Smooth muscle cell (in vitro differentiated cells): ENCODE measurements at regions not wholly inside any gene's neighbourhood (a gene's known extent, or its start where the extent isn't known, plus 50 kb on each side); places are given as distances from the start of the nearest gene placed in this dataset.

Experiments used
- DNase-seq: peaks from one replicate; lab custom pipeline; 2025; ENCODE audit not compliant: unreplicated experiment; lab: John Stamatoyannopoulos, UW
- H2AFZ ChIP-seq: fragments of 200-600 bp; sonication (generic); 2 replicates; pipeline ENCODE4 v1.6.0; 2016; ENCODE audit warnings: antibody characterized with exemption, low read depth, mild to moderate bottlenecking
- H3F3A ChIP-seq: fragments of 200-600 bp; sonication (generic); 2 replicates; pipeline ENCODE4 v1.6.0; 2017; ENCODE audit warnings: antibody characterized with exemption, low read depth
- H3K27ac ChIP-seq: fragments of 200-600 bp; sonication (generic); 2 replicates; pipeline ENCODE4 v1.5.1; 2016; ENCODE audit warnings: low read depth, mild to moderate bottlenecking
- H3K27me3 ChIP-seq: fragments of 200-600 bp; sonication (generic); 2 replicates; pipeline ENCODE4 v1.6.1; 2016; ENCODE audit warnings: low read depth, mild to moderate bottlenecking
- H3K36me3 ChIP-seq: fragments of 200-600 bp; sonication (generic); 2 replicates; pipeline ENCODE4 v1.5.1; 2016; ENCODE audit warnings: low read depth
- H3K4me1 ChIP-seq: fragments of 200-600 bp; sonication (generic); 2 replicates; pipeline ENCODE4 v1.5.1; 2016; ENCODE audit warnings: low read depth
- H3K4me2 ChIP-seq: fragments of 200-600 bp; sonication (generic); 2 replicates; pipeline ENCODE4 v1.6.0; 2016; ENCODE audit warnings: mild to moderate bottlenecking
- H3K4me3 ChIP-seq: fragments of 200-600 bp; sonication (generic); 2 replicates; pipeline ENCODE4 v1.5.1; 2016; ENCODE audit warnings: mild to moderate bottlenecking
- H3K79me2 ChIP-seq: fragments of 200-600 bp; sonication (generic); 2 replicates; pipeline ENCODE4 v1.6.0; 2016; ENCODE audit warnings: low read depth, mild to moderate bottlenecking
- H3K9ac ChIP-seq: fragments of 200-600 bp; sonication (generic); 2 replicates; pipeline ENCODE4 v1.6.0; 2016; ENCODE audit warnings: low read depth
- H3K9me3 ChIP-seq: fragments of 200-600 bp; sonication (generic); replicated peaks from 2 replicates; pipeline ENCODE4 v1.5.1; 2016; ENCODE audit warnings: low read depth
- H4K20me1 ChIP-seq: fragments of 200-600 bp; sonication (generic); 2 replicates; pipeline ENCODE4 v1.6.0; 2016; ENCODE audit warnings: low read depth
- CTCF ChIP-seq: fragments of 200-600 bp; sonication (generic); IDR thresholded peaks from 2 replicates; pipeline ENCODE4 v1.5.1; 2017; ENCODE audit warnings: borderline replicate concordance, mild to moderate bottlenecking, antibody characterized with exemption; ENCODE audit not compliant: insufficient read depth, poor library complexity, severe bottlenecking
- WGBS: methylation state at CpG from one replicate; pipeline ENCODE4 v1.1.7; 2016; ENCODE audit warnings: low lambda C conversion rate; 5-methylcytosine and 5-hydroxymethylcytosine counted together

GRCh38 chr21:30104241-30104640 is 62.4 kb downstream of the CLDN17 start:
- Histone ChIP-seq H4K20me1 (no peaks in the 10 kb centered on the region), H3K27ac (no peak overlapping the region), H3K79me2 (no peaks in the 10 kb centered on the region), H3F3A (no peaks in the 10 kb centered on the region), H3K36me3 (no peaks in the 10 kb centered on the region), H2AFZ (no peak overlapping the region), H3K9ac (no peak overlapping the region), H3K4me1 (no peaks in the 10 kb centered on the region), H3K9me3 (no peaks in the 10 kb centered on the region), H3K27me3 (no peaks in the 10 kb centered on the region), H3K4me3 (no peak overlapping the region), H3K4me2 (no peak overlapping the region)
- no peak for DNase-seq
- TF ChIP-seq CTCF = no peak
- 81% methylated on average over 2 of the region's 2 CpGs for WGBS

DNA sequence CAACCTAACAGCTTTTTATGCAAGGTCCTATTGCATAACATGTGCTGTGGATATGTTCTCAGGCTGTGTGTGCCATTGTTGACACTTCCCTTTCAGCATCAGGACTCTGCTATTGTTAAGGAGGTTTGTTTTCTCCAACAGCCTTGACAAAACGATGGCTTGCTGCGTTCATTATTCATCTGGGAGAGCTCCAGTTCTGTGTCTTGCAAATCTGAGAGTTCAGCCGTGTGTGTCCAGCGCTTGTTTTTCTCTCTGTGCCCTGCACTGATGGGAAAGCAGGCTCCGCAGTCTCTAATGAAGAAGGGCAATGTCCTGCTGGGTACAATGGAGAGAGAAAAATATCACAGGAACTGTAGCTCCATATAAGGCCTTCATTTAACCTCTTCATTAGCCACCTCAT is 63.7 kb downstream of the CLDN17 start:
- no peak overlapping the region for H3K4me2 ChIP-seq
- H4K20me1 ChIP-seq = no peaks in the 10 kb centered on the region
- no peaks in the 10 kb centered on the region for H3F3A ChIP-seq
- H3K9me3 ChIP-seq = no peaks in the 10 kb centered on the region
- no peak overlapping the region for H3K27ac ChIP-seq
- no peak for DNase-seq
- no peaks in the 10 kb centered on the region for H3K27me3 ChIP-seq
- TF ChIP-seq CTCF = no peak
- H3K79me2 ChIP-seq = no peaks in the 10 kb centered on the region
- H3K4me1 ChIP-seq = no peaks in the 10 kb centered on the region
- no peak overlapping the region for H2AFZ ChIP-seq
- WGBS = 90% methylated on average over 5 of the region's 5 CpGs
- no peaks in the 10 kb centered on the region for H3K36me3 ChIP-seq
- H3K4me3 ChIP-seq = no peak overlapping the region
- no peak overlapping the region for H3K9ac ChIP-seq

GRCh38 chr21:30101967-30102366 is 64.6 kb downstream of the CLDN17 start:
- no peaks in the 10 kb centered on the region for H3K36me3 ChIP-seq
- no peaks in the 10 kb centered on the region for H3K9me3 ChIP-seq
- no peaks in the 10 kb centered on the region for H3K79me2 ChIP-seq
- no peaks in the 10 kb centered on the region for H3K4me1 ChIP-seq
- H3K4me3 ChIP-seq = no peak overlapping the region
- H4K20me1 ChIP-seq = no peaks in the 10 kb centered on the region
- H3K27ac ChIP-seq = no peak overlapping the region
- H2AFZ ChIP-seq = no peak overlapping the region
- no peak overlapping the region for H3K4me2 ChIP-seq
- H3F3A ChIP-seq = no peaks in the 10 kb centered on the region
- no peaks in the 10 kb centered on the region for H3K27me3 ChIP-seq
- 84% methylated on average over 4 of the region's 4 CpGs for WGBS
- TF ChIP-seq CTCF = no peak
- DNase-seq = no peak
- H3K9ac ChIP-seq = no peak overlapping the region

DNA sequence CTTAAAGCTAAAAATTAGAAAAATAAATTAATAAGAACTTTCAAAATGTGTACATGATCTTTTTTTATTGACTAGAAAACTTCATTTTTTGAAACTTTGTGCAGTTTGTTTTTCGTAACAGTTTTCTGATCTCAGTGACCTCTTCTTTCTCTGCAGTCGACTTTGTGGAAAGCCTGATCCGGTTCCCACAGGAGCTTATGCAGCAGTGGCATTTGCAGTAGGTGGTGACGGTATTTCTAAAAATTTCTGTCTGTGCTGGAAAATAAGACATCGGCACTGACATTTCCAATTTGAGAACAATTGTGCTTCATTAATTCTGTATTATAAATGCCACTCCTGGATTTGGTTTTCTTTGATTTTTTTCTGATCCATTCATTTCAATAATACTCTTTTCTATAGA is 68.8 kb downstream of the CLDN17 start:
- Histone ChIP-seq H3K9me3 (no peaks in the 10 kb centered on the region), H3K4me3 (no peak overlapping the region), H3F3A (no peaks in the 10 kb centered on the region), H3K27ac (no peak overlapping the region), H4K20me1 (no peaks in the 10 kb centered on the region), H3K4me2 (no peak overlapping the region), H3K4me1 (no peaks in the 10 kb centered on the region), H3K9ac (no peak overlapping the region), H3K79me2 (no peaks in the 10 kb centered on the region), H2AFZ (no peak overlapping the region), H3K36me3 (no peaks in the 10 kb centered on the region), H3K27me3 (no peaks in the 10 kb centered on the region)
- TF ChIP-seq CTCF = no peak
- WGBS = 90% methylated on average over 5 of the region's 5 CpGs
- no peak for DNase-seq
